DND-41 (cell line): ENCODE measurements at regions not wholly inside any gene's neighbourhood (a gene's known extent, or its start where the extent isn't known, plus 50 kb on each side); places are given as distances from the start of the nearest gene placed in this dataset.
"Not testable (repeated sequence)": the region's sequence is repeated elsewhere in the genome, so short reads cannot be mapped to it uniquely, and the experiment has no call there.

Source experiments
- EZH2 ChIP-seq: IDR thresholded peaks from 3 replicates; pipeline ENCODE4 v1.6.1; 2012; ENCODE audit warnings: borderline replicate concordance, low read depth, mild to moderate bottlenecking, moderate library complexity, low read length, inconsistent platforms; ENCODE audit not compliant: severe bottlenecking
- TF ChIP-seq, protein P1 (sequence below): IDR thresholded peaks from 2 replicates; pipeline ENCODE4 v1.5.1; 2012; ENCODE audit warnings: borderline replicate concordance, low read length, moderate library complexity, mild to moderate bottlenecking; ENCODE audit not compliant: poor library complexity, severe bottlenecking; ENCODE audit errors: extremely low read depth

DNA sequence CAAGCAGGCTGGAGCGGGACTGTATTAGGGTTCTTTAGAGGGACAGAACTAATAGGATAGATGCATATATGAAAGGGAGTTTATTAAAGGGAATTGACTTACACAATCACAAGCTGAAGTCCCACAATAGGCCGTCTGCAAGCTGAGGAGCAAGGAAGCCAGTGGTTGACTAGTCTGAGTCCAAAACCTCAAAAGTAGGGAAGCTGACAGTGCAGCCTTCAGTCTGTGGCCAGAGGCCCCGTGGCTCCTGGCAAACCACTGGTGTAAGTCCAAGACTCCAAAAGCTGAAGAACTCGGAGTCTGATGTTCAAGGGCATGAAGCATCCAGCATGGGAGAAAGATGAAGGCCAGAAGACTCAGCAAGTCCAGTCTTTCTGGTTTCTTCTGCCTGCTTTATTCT, 281.8 kb downstream of the QKI start:
- TF ChIP-seq, protein P1, sequence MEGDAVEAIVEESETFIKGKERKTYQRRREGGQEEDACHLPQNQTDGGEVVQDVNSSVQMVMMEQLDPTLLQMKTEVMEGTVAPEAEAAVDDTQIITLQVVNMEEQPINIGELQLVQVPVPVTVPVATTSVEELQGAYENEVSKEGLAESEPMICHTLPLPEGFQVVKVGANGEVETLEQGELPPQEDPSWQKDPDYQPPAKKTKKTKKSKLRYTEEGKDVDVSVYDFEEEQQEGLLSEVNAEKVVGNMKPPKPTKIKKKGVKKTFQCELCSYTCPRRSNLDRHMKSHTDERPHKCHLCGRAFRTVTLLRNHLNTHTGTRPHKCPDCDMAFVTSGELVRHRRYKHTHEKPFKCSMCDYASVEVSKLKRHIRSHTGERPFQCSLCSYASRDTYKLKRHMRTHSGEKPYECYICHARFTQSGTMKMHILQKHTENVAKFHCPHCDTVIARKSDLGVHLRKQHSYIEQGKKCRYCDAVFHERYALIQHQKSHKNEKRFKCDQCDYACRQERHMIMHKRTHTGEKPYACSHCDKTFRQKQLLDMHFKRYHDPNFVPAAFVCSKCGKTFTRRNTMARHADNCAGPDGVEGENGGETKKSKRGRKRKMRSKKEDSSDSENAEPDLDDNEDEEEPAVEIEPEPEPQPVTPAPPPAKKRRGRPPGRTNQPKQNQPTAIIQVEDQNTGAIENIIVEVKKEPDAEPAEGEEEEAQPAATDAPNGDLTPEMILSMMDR, result not testable (repeated sequence)
- not testable (repeated sequence) for TF ChIP-seq EZH2
